ENCODE measurements at regions not wholly inside any gene's neighbourhood (a gene's known extent, or its start where the extent isn't known, plus 50 kb on each side); places are given as distances from the start of the nearest gene placed in this dataset.

DNA sequence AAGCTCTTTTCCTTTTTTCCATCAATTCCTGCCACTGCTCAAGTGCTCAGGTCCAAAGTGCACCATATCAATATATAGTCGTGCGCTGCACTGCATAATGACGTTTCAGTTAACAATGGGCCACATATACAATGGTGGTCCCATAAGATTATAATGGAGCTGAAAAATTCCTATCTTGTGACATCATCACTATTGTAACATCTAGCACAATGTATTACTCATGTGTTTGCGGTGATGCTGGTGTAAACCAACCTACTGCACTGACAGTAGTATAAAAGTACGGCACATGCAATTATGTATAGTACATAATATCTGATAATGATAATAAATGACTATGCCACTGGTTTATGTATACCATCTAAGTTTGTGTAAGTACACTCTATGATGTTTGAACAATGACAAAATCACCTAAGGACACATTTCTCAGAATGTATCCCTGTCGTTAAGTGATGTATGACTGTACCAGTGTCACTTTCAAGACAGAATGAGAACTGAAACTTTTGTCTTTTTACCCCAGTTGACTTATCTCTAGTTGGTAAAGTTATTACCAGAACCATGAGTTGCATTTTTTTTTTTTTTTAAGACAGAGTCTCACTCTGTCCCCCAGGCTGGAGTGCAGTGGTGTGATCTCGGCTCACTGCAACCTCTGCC is 53.7 kb upstream of the INSM2 start:
- Histone ChIP-seq H3K79me2 (ENCODE audit: insufficient read depth, low read length) (no peaks in the 10 kb centered on the region), H3K27ac (ENCODE audit: extremely low read length, insufficient read depth, low read length) (no peak overlapping the region), H4K20me1 (ENCODE audit: insufficient read depth, low read length) (no peaks in the 10 kb centered on the region), H3K9ac (ENCODE audit: insufficient read depth, low read depth, low read length) (no peak overlapping the region), H3K27me3 (ENCODE audit: control insufficient read depth in 1 of 2, insufficient read depth in 2 of 2, low read length in 2 of 2) (no peaks in the 10 kb centered on the region; a peak in 1 of 5 replicates), H3K4me3 (replicated peaks in 1 of 3; ENCODE audit: insufficient read depth in 1 of 3, low read depth in 2 of 3, low read length in 3 of 3) (no peak overlapping the region), H2AFZ (ENCODE audit: low read length) (no peak overlapping the region), H3K36me3 (replicated peaks in 1 of 2; ENCODE audit: control insufficient read depth in 1 of 2, insufficient read depth in 2 of 2, low read length in 2 of 2) (no peaks in the 10 kb centered on the region), H3K4me1 (ENCODE audit: insufficient read depth, low read length) (no peaks in the 10 kb centered on the region), H3K4me2 (ENCODE audit: low read depth, low read length) (no peak overlapping the region), H3K9me3 (ENCODE audit: low read length) (no peaks in the 10 kb centered on the region)
- no peak for DNase-seq (ENCODE audit: low spot score)
- FAIRE-seq: no peak
- ChIA-PET POLR2A (no interaction called here), CTCF (ENCODE audit: low intra/inter-chr PET ratio, low total read pairs) (no interaction called here)
- in situ Hi-C loops (cut with HindIII; ENCODE audit: extremely low pct_ligation_motif_present, low pct_unique_long_range_greater_than_20kb) (no loop called here), intact Hi-C loops (cut with micrococcal nuclease; ENCODE audit: unreplicated experiment) (no loop called here)
- BruUV-seq (replicated peaks): no TSS peak
- TF ChIP-seq CREB1 (IDR thresholded peaks at IDR 0.05) (peak; percentile 88), CREB1 (CRISPR knock-in tag; IDR thresholded peaks at IDR 0.05) (no peak), ATF7 (IDR thresholded peaks at IDR 0.05) (peak; percentile 88), ATF7 (CRISPR knock-in tag; IDR thresholded peaks at IDR 0.05) (no peak), ZBTB39 (CRISPR knock-in tag; IDR thresholded peaks at IDR 0.05) (no peak), ARID2 (CRISPR knock-in tag; IDR thresholded peaks at IDR 0.05; ENCODE audit: borderline replicate concordance) (0 out of 2 replicates have a peak, but pooled peaks have one; percentile 24), ZNF235 (CRISPR knock-in tag; IDR thresholded peaks at IDR 0.05; ENCODE audit: borderline replicate concordance) (no peak)
- WGBS (ENCODE audit: low lambda C conversion rate): 45% methylated on average over 7 of the region's 7 CpGs
- no peak; the same call in 1 of the 3 replicates for ATAC-seq
